GM12873 (cell line): ENCODE measurements at regions not wholly inside any gene's neighbourhood (a gene's known extent, or its start where the extent isn't known, plus 50 kb on each side); places are given as distances from the start of the nearest gene placed in this dataset.

Experiments
- CTCF ChIP-seq: IDR thresholded peaks from 2 replicates; pipeline ENCODE4 v1.5.1; 2012; ENCODE audit warnings: low read depth, mild to moderate bottlenecking, moderate library complexity, low read length, control low read depth; ENCODE audit not compliant: insufficient read depth; ENCODE audit errors: missing control alignments

GRCh38 chr13:89923736-89924135, 1423.8 kb upstream of the MIR17HG start:
- TF ChIP-seq CTCF = no peak

GRCh38 chr13:89925107-89925506, 1422.4 kb upstream of the MIR17HG start:
- no peak for TF ChIP-seq CTCF

- TF ChIP-seq CTCF = no peak
Measured at GRCh38 chr13:89930861-89931260, 1416.6 kb upstream of the MIR17HG start.

- no peak for TF ChIP-seq CTCF
Measured at GRCh38 chr13:89932902-89933301, 1414.6 kb upstream of the MIR17HG start.

GRCh38 chr13:89936256-89936655, 1411.2 kb upstream of the MIR17HG start:
- no peak for TF ChIP-seq CTCF

GRCh38 chr13:89937420-89937819, 1410.1 kb upstream of the MIR17HG start:
- TF ChIP-seq CTCF = no peak

GRCh38 chr13:89940383-89940782, 1407.1 kb upstream of the MIR17HG start:
- no peak for TF ChIP-seq CTCF

GRCh38 chr13:89943139-89943538, 1404.3 kb upstream of the MIR17HG start:
- no peak for TF ChIP-seq CTCF
